Omental fat pad (tissue), 3 donors: ENCODE measurements at regions not wholly inside any gene's neighbourhood (a gene's known extent, or its start where the extent isn't known, plus 50 kb on each side); places are given as distances from the start of the nearest gene placed in this dataset.

Experiments
- ATAC-seq: fragments of 150-250 bp; one replicate; pipeline ENCODE4 v1.9.1; 2016; ENCODE audit warnings: mild to moderate bottlenecking, moderate library complexity; ENCODE audit not compliant: low FRiP score
- DNase-seq: peaks from one replicate; pipeline ENCODE4 v3.0.0-alpha.2; 2019; ENCODE audit warnings: low spot score
- TF ChIP-seq, protein P1 (sequence below), 3 donors: fragments of 450-650 bp; IDR thresholded peaks; one replicate each; pipeline ENCODE4 v1.5.1; 2016 to 2017; ENCODE audit warnings: antibody characterized with exemption in 3 of 3, mild to moderate bottlenecking in 3 of 3, moderate library complexity in 2 of 3

GRCh38 chr6:1227935-1228753 lies 83.8 kb upstream of the FOXQ1 start:
- DNase-seq (no peak), ATAC-seq (no peak)
- TF ChIP-seq, protein P1, sequence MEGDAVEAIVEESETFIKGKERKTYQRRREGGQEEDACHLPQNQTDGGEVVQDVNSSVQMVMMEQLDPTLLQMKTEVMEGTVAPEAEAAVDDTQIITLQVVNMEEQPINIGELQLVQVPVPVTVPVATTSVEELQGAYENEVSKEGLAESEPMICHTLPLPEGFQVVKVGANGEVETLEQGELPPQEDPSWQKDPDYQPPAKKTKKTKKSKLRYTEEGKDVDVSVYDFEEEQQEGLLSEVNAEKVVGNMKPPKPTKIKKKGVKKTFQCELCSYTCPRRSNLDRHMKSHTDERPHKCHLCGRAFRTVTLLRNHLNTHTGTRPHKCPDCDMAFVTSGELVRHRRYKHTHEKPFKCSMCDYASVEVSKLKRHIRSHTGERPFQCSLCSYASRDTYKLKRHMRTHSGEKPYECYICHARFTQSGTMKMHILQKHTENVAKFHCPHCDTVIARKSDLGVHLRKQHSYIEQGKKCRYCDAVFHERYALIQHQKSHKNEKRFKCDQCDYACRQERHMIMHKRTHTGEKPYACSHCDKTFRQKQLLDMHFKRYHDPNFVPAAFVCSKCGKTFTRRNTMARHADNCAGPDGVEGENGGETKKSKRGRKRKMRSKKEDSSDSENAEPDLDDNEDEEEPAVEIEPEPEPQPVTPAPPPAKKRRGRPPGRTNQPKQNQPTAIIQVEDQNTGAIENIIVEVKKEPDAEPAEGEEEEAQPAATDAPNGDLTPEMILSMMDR (IDR thresholded peaks at IDR 0.05): no peak

DNA sequence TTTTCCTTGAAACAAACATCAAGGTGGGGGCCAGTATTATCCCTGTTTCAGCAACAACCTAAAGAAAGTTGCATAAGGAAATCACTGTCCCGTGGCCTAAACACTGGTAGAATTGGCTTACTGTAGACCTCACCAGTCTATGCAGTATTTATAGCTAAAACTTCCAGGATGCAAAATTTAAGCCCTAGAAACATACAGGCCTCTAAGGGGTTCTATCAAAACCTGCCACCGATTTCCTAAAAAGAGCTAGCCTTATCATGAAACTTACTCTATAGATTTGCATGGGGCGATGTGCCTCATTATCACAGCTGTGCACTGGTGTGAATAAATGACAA lies 84.3 kb upstream of the FOXQ1 start:
- ATAC-seq (no peak), DNase-seq (no peak)
- TF ChIP-seq, protein P1 (IDR thresholded peaks at IDR 0.05): no peak

DNA sequence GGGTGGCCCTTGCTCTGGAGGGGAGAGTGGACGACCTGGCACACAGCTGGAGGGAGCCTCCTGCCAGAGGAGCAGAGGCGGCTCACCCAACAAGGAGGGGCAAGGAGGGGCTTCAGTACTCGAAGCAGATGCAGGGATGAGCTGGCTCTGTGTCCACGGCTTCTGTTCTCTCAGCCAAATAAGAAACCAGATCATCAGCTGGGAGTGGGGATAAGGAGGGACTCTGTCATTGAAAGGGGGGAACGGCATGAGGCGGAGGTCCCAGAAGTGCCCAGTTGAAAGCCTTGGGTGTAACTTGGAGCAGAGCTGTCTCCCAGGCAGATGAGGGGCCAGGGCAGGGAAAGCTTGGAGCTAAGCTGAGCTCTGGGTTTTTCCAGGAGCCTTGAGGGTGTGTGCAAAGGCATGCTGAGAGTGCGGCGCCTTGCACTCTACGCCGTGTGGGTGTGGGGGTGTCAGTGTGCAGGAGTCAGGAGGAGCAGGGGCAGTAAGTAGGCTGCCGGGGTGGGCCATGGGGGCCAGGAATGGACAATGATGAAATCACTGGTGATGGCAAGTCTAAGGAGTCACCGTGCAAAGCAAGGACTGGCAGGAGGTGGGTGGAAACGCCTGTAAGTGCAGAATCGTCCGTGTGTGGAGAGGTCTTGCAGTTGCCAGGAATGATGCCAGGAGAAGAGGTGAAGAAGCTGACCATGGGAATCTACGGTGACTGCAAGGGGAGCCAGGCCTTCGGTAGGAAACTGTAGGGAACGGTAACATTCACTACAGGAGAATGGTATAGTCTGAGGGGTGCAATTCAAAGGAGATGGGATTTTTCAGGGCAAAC lies 85.4 kb upstream of the FOXQ1 start:
- ATAC-seq (no peak), DNase-seq (no peak)
- TF ChIP-seq, protein P1 (IDR thresholded peaks at IDR 0.05): no peak

GRCh38 chr6:1224514-1224913 lies 87.4 kb upstream of the FOXQ1 start:
- ATAC-seq (no peak), DNase-seq (no peak)
- TF ChIP-seq, protein P1 (IDR thresholded peaks at IDR 0.05): no peak

DNA sequence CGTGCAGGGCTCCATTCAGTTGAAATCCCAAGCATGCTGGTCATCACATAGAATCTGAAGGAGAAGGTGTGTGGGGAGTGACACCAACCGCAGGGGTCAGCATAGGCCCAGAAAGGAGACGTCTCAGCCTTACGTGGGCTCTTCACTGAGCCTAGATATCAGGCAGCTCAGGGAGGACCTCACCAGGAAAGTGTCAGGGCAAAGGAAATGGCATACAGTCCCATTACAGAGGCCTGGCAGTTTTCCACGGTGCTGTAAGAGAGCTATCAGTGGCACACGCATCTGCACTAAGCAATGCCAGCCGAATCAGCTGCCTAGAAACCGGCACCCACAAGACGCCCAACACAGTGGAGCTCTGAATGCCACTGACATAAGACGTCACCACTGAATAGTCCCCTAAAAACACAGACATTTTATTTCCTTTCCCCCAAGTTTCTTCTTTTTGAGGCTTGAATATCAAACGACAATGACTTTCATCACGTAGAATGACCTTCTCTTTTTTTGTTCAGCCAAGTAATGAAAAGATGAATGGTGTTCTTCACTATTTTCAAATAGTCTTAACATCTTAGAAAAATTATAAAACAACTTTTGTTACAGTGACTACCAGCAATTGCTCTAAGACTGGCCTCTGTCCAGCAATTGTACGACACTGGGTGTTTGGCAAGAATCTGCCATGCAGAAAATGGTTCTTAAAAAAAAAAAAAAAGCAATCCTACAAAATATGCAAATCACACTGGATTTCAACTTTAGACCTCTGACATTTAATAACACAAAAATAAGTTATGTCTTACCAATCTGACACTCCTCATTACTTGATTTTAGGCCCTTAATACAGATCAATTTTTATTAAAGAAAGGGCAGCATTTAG lies 88.9 kb upstream of the FOXQ1 start:
- DNase-seq: no peak
- no peak for ATAC-seq
- TF ChIP-seq, protein P1 (IDR thresholded peaks at IDR 0.05): no peak

- no peak for DNase-seq
- TF ChIP-seq, protein P1 (IDR thresholded peaks at IDR 0.05): no peak
- no peak for ATAC-seq
These were observed 94.5 kb upstream of the FOXQ1 start for GRCh38 chr6:1217396-1217795.
